IPS-20b (cell line): ENCODE measurements at regions not wholly inside any gene's neighbourhood (a gene's known extent, or its start where the extent isn't known, plus 50 kb on each side); places are given as distances from the start of the nearest gene placed in this dataset.
"Not testable (repeated sequence)": the region's sequence is repeated elsewhere in the genome, so short reads cannot be mapped to it uniquely, and the experiment has no call there.

Experiments
- H3K27ac ChIP-seq: one replicate; pipeline ENCODE4 v1.5.1; 2013; ENCODE audit warnings: low read length
- H3K27me3 ChIP-seq: 2 replicates; pipeline ENCODE4 v1.6.1; 2013; ENCODE audit warnings: mild to moderate bottlenecking, low read length, inconsistent platforms; ENCODE audit not compliant: insufficient read depth
- H3K36me3 ChIP-seq: 2 replicates; pipeline ENCODE4 v1.6.1; 2013; ENCODE audit warnings: low read depth, mild to moderate bottlenecking, inconsistent platforms, low read length, moderate library complexity; ENCODE audit not compliant: insufficient read depth
- H3K4me1 ChIP-seq: 2 replicates; pipeline ENCODE4 v1.6.1; 2013; ENCODE audit warnings: mild to moderate bottlenecking, control low read depth, inconsistent platforms, low read length, moderate library complexity; ENCODE audit not compliant: insufficient read depth
- H3K4me3 ChIP-seq: 2 replicates; pipeline ENCODE4 v1.5.1; 2013; ENCODE audit warnings: mild to moderate bottlenecking, low read length, inconsistent platforms
- H3K9ac ChIP-seq: 2 replicates; pipeline ENCODE4 v1.6.1; 2013; ENCODE audit warnings: low read depth, mild to moderate bottlenecking, inconsistent platforms, low read length, moderate library complexity
- H3K9me3 ChIP-seq: 2 replicates; pipeline ENCODE4 v1.6.1; 2013; ENCODE audit warnings: mild to moderate bottlenecking, low read depth, low read length, inconsistent platforms; ENCODE audit not compliant: insufficient read depth

GRCh38 chr7:64469673-64470072 lies 93.2 kb downstream of the ZNF680 start:
- H3K9ac ChIP-seq, result no peak overlapping the region
- H3K36me3 ChIP-seq, result no peaks in the 10 kb centered on the region
- H3K4me1 ChIP-seq, result no peaks in the 10 kb centered on the region
- H3K4me3 ChIP-seq, result no peak overlapping the region
- H3K9me3 ChIP-seq, result peaks cover 70% of the 10 kb centered on the region
- H3K27me3 ChIP-seq, result no peaks in the 10 kb centered on the region
- H3K27ac ChIP-seq, result no peak overlapping the region

DNA sequence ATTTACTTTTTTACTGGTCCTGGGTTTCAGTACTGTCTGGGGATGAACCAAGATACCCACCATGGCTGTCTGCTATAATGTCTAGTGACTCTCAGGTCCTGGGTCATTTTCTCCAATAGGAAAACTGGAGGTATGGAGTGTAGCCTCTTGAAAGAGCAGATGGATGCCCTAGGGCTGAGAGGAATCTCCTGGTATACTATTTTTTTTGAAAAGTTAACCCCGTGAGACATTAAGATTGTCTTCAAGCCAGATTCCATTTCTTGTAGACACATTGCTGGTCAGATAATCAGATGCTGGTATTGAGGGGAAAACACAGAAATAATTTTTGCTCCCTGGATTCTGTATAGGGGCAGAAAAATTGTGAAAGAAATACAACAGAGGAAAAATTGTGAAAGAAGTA lies 97.3 kb downstream of the ZNF680 start:
- H3K9ac ChIP-seq, result no peak overlapping the region

GRCh38 chr7:64463636-64464375 lies 99.1 kb downstream of the ZNF680 start:
- Histone ChIP-seq H3K4me1 (no peaks in the 10 kb centered on the region), H3K27me3 (no peaks in the 10 kb centered on the region), H3K27ac (no peak overlapping the region), H3K36me3 (no peaks in the 10 kb centered on the region), H3K9ac (no peak overlapping the region), H3K9me3 (peaks cover 90% of the 10 kb centered on the region), H3K4me3 (no peak overlapping the region)

More for the DNA sequence above, 97.3 kb downstream of the ZNF680 start:
- Histone ChIP-seq H3K27ac (no peak overlapping the region), H3K36me3 (no peaks in the 10 kb centered on the region), H3K9me3 (peaks cover 90% of the 10 kb centered on the region), H3K27me3 (no peaks in the 10 kb centered on the region), H3K4me1 (no peaks in the 10 kb centered on the region), H3K4me3 (no peak overlapping the region)

DNA sequence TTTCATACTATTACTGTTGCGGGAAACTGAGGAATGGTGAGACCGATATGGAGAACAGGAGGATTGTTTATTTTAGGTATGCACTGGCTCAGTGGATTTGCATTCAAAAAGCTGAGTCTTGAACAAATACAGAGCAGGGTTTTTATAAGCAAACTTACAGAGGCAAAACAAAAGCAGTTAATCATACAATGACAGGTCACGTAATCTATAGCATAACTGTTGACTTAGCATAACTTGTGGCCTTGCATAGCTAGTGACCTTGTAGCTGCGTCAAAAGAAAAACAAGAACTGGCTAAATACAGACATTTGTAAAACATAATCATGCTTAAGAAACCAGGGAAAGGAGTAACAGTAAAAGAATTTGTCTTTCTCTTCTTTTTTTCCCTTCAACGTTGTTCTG lies 103.0 kb downstream of the ZNF680 start:
- H3K36me3 ChIP-seq, H3K9ac ChIP-seq, H3K4me1 ChIP-seq, H3K4me3 ChIP-seq, H3K27ac ChIP-seq, H3K27me3 ChIP-seq: not testable (repeated sequence)
- peaks cover 97% of the 10 kb centered on the region for H3K9me3 ChIP-seq

- no peaks in the 10 kb centered on the region for H3K36me3 ChIP-seq
- H3K4me3 ChIP-seq, result no peak overlapping the region
- no peaks in the 10 kb centered on the region for H3K4me1 ChIP-seq
- no peak overlapping the region for H3K9ac ChIP-seq
- H3K9me3 ChIP-seq, result peaks cover 80% of the 10 kb centered on the region
- H3K27ac ChIP-seq, result no peak overlapping the region
- no peaks in the 10 kb centered on the region for H3K27me3 ChIP-seq
Observed at GRCh38 chr7:64433590-64433989, 119.8 kb downstream of the ZNF736 start.

DNA sequence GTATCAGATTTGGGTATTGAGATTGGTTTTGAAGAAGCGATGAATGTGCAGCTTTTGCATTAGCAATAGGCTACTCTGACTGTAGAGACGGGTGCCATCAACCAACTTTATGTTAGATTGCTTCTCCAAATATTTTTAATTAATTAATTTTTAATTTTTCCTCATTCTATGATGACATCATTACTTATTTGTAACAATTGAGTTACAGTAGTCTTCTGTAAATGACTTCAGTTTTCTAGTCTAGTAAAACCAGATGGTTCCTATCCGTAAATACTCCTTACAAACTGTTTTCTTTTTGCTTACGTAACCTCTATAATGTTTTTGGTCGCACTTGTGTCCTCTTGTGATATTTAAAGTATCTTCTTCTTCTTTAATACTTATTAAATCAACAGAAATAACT lies 118.1 kb downstream of the ZNF736 start:
- peaks cover 84% of the 10 kb centered on the region for H3K9me3 ChIP-seq
- no peak overlapping the region for H3K4me3 ChIP-seq
- no peaks in the 10 kb centered on the region for H3K27me3 ChIP-seq
- no peaks in the 10 kb centered on the region for H3K4me1 ChIP-seq
- no peak overlapping the region for H3K27ac ChIP-seq
- H3K9ac ChIP-seq, result no peak overlapping the region
- H3K36me3 ChIP-seq, result no peaks in the 10 kb centered on the region

GRCh38 chr7:64429232-64429631 lies 115.5 kb downstream of the ZNF736 start:
- Histone ChIP-seq H3K9ac (no peak overlapping the region), H3K4me3 (no peak overlapping the region), H3K27ac (no peak overlapping the region), H3K27me3 (no peaks in the 10 kb centered on the region), H3K4me1 (no peaks in the 10 kb centered on the region), H3K9me3 (peaks cover 84% of the 10 kb centered on the region), H3K36me3 (no peaks in the 10 kb centered on the region)

GRCh38 chr7:64425436-64425835 lies 111.7 kb downstream of the ZNF736 start:
- not testable (repeated sequence) for H3K9ac ChIP-seq, H3K27me3 ChIP-seq, H3K4me1 ChIP-seq, H3K27ac ChIP-seq, H3K4me3 ChIP-seq, H3K36me3 ChIP-seq
- H3K9me3 ChIP-seq, result peaks cover 90% of the 10 kb centered on the region

DNA sequence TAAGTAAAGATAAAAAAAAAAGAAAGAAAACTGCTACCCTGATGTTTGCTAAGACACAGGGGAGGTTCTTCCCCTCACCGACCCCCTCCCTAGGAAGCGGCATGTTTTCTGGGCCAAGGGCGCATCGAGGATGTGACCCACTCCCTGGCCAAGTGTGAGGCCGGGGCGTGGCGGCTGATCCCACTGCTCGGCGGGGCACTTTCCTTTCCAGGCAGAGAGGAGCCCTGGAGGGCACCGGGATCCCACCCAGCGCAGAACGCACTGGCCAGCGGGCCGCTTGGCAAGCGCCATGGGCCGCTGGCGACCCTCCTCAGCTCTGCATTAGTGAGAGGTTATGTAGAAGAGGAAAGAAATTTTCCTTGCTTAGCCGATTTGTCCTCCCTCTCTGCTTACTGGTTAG lies 93.4 kb downstream of the ZNF736 start:
- Histone ChIP-seq H3K9me3 (peaks cover 79% of the 10 kb centered on the region), H3K36me3 (no peaks in the 10 kb centered on the region), H3K27ac (no peak overlapping the region), H3K4me1 (no peaks in the 10 kb centered on the region), H3K27me3 (no peaks in the 10 kb centered on the region), H3K4me3 (no peak overlapping the region), H3K9ac (no peak overlapping the region)
